ENCODE measurements at regions not wholly inside any gene's neighbourhood (a gene's known extent, or its start where the extent isn't known, plus 50 kb on each side); places are given as distances from the start of the nearest gene placed in this dataset.

- TF ChIP-seq CTCF (conservative IDR thresholded peaks at IDR 0.05; ENCODE audit: low read depth, low read length) (peak; percentile 44), EZH2 (IDR thresholded peaks at IDR 0.05; ENCODE audit: borderline replicate concordance, low read depth, low read length, poor library complexity, severe bottlenecking) (no peak)
These were observed 62.5 kb upstream of the SNRK start for GRCh38 chr3:43223670-43224364.

Measured in A673 (cell line).